ENCODE measurements at regions not wholly inside any gene's neighbourhood (a gene's known extent, or its start where the extent isn't known, plus 50 kb on each side); places are given as distances from the start of the nearest gene placed in this dataset.

DNA sequence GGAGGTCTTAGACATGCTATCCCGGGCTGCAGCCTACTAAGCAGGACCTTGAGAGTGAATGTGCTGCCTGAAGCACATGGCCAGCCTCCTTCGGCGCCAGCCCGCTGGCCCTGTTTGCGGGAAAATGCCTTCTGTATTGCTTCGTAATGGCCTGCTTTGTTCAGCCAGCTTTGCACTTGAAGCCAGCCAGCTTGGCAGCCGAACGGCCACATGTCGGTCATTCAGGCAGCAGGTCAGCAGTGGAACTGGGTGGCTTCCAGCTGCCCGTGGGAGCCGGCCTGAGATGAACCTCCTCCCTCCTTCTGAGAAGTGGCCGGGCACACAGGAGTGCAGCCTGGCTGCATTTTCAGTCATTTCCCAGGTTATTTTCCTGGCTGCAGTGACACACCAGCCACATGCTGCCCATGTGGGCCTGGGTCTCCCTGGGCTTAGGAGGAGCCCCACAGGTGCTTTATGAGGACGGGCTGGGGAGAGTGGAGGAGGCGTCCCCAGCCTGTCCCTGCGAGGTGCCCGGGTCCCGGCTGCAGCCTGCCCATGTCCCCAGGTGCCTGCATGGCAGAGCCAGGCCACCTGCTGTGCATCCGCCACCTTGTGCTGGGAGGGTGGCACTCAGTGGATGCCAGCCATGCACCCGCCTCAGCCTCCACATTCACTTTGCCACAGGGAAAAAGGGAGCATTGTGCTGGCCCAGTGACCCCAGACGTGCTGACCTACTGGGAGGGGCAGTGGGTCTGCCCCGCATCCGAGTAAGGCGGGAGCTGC, 103.5 kb downstream of the SIK1 start:
- Histone ChIP-seq H3K9me3 (no peaks in the 10 kb centered on the region), H3K27ac (no peak overlapping the region), H3K4me1 (no peaks in the 10 kb centered on the region), H3K36me3 (no peaks in the 10 kb centered on the region), H3K27me3 (no peaks in the 10 kb centered on the region), H3K4me3 (no peak overlapping the region)
- DNase-seq (ENCODE audit: low spot score in 2 of 2): no peak
- intact Hi-C loops (cut with DNase I): no loop called here
- TF ChIP-seq, protein P1, sequence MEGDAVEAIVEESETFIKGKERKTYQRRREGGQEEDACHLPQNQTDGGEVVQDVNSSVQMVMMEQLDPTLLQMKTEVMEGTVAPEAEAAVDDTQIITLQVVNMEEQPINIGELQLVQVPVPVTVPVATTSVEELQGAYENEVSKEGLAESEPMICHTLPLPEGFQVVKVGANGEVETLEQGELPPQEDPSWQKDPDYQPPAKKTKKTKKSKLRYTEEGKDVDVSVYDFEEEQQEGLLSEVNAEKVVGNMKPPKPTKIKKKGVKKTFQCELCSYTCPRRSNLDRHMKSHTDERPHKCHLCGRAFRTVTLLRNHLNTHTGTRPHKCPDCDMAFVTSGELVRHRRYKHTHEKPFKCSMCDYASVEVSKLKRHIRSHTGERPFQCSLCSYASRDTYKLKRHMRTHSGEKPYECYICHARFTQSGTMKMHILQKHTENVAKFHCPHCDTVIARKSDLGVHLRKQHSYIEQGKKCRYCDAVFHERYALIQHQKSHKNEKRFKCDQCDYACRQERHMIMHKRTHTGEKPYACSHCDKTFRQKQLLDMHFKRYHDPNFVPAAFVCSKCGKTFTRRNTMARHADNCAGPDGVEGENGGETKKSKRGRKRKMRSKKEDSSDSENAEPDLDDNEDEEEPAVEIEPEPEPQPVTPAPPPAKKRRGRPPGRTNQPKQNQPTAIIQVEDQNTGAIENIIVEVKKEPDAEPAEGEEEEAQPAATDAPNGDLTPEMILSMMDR (IDR thresholded peaks at IDR 0.05): no peak

DNA sequence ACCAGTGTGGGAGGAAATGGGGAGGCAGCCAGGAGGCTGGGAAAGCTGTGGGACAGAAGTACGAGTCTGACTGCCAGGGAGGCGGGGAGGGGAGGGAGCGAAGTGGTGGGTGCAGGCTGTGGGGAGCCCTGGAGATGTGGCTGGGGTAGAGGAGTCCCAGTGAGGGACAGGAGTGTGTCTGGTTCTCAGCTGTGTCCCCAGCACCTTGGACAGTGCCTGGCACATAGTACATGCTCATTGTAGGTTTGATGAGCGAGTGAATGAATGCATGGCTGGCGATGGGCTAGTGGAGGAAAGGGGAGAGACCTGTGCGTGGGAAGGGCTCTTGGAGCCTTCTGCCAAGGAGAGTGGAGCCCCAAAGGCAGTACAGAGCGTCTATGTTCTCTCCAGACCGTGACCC, 104.1 kb downstream of the SIK1 start:
- no peak overlapping the region for H3K27ac ChIP-seq
- H3K27me3 ChIP-seq: no peaks in the 10 kb centered on the region
- no peak overlapping the region for H3K4me3 ChIP-seq
- H3K4me1 ChIP-seq: no peaks in the 10 kb centered on the region
- no peaks in the 10 kb centered on the region for H3K9me3 ChIP-seq
- TF ChIP-seq, protein P1 (IDR thresholded peaks at IDR 0.05): no peak
- intact Hi-C loops (cut with DNase I): no loop called here
- no peak for DNase-seq (ENCODE audit: low spot score in 2 of 2)
- no peaks in the 10 kb centered on the region for H3K36me3 ChIP-seq

DNA sequence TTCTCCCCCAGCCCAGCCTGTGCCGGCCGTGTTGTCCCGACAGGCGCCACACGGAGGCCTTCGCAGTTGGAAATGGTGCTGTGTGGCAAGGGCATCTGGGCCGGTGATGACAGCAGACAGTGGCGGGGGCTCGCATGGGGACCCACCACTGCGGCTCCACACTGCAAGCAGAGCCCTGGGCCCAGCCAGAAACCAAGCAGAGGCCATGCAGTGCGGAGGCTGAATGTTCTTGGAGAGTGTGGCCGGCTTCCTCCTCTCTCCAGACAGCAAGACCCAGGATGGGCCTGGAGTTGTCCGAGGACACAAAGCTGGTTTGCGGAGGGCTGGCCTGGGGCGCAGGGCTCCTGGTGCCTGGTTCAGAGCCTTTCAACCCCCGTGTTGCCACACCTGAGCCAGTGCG, 104.6 kb downstream of the SIK1 start:
- Histone ChIP-seq H3K27me3 (no peaks in the 10 kb centered on the region), H3K36me3 (no peaks in the 10 kb centered on the region), H3K4me1 (no peaks in the 10 kb centered on the region), H3K4me3 (no peak overlapping the region), H3K9me3 (no peaks in the 10 kb centered on the region), H3K27ac (no peak overlapping the region)
- DNase-seq (ENCODE audit: low spot score in 2 of 2): no peak
- TF ChIP-seq, protein P1 (IDR thresholded peaks at IDR 0.05): no peak
- intact Hi-C loops (cut with DNase I): no loop called here

DNA sequence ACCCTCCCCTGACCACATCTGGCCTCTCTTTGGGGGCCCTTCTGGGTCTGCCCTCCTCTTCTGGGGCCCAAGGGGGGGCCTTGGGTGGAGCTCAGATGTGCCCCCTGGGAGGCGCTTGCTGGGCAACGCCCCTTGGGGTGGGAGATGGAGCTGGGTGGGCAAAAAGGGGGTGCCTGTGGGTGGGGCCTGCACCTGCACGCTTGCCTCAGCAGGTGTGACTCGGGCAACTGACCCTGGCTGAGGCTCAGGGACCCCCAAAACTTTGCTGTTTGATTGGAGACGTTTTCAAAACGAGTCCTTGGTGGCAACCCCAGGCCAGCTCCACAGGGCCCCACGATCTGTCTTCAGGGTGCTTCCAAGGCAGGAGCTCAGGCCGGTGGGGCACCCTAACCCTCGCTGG, 105.3 kb downstream of the SIK1 start:
- no peaks in the 10 kb centered on the region for H3K4me1 ChIP-seq
- no peak for DNase-seq (ENCODE audit: low spot score in 2 of 2)
- no peak overlapping the region for H3K4me3 ChIP-seq
- intact Hi-C loops (cut with DNase I): no loop called here
- H3K27ac ChIP-seq: no peak overlapping the region
- TF ChIP-seq, protein P1 (IDR thresholded peaks at IDR 0.05): no peak
- no peaks in the 10 kb centered on the region for H3K36me3 ChIP-seq
- no peaks in the 10 kb centered on the region for H3K27me3 ChIP-seq
- H3K9me3 ChIP-seq: no peaks in the 10 kb centered on the region

DNA sequence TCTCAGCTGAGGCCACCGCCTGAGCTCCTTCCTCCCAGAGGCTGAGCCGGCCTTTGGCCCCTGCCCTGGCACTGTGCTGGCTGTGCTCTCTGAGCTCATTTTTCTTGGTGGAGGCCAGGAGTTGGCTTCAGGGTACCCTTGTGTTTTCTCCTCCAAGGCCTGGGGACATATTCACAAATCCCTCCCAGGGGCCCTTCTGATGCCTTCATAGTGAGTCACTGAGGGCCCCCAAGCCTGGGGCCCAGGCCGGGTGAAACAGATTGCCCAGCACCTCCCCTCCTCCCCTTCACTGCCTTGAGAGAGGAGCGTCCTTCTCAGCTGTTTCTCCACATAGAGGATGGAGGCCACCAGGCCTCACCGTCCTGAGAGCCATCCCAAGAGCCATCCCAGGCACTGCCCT, 105.8 kb downstream of the SIK1 start:
- Histone ChIP-seq H3K4me3 (no peak overlapping the region), H3K36me3 (no peaks in the 10 kb centered on the region), H3K27me3 (no peaks in the 10 kb centered on the region), H3K9me3 (no peaks in the 10 kb centered on the region), H3K4me1 (no peaks in the 10 kb centered on the region), H3K27ac (no peak overlapping the region)
- intact Hi-C loops (cut with DNase I): no loop called here
- TF ChIP-seq, protein P1 (IDR thresholded peaks at IDR 0.05): no peak
- no peak for DNase-seq (ENCODE audit: low spot score in 2 of 2)

DNA sequence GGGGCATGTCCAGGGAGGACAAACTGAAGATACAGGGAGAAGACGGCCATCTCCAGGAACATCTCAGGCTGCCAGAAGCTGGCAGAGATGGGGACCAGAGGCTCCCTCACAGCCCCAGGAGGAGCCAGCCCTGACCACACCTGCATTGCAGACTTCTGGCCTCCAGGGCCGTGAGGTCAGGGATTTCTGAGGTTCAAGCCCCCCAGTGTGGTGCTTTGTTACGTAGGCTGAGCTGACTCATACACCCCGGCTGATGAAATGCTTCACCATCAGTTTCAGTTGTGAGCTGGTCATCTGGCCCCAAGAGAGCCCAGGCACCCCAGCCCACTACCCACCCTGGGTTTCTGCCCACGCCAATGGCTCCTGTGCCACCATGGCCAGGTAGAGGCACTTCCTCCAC, 106.4 kb downstream of the SIK1 start:
- Histone ChIP-seq H3K27ac (no peak overlapping the region), H3K4me3 (no peak overlapping the region)

More for the DNA sequence above, 106.4 kb downstream of the SIK1 start:
- DNase-seq (ENCODE audit: low spot score in 2 of 2): no peak
- Histone ChIP-seq H3K36me3 (no peaks in the 10 kb centered on the region), H3K4me1 (no peaks in the 10 kb centered on the region), H3K27me3 (no peaks in the 10 kb centered on the region), H3K9me3 (no peaks in the 10 kb centered on the region)
- intact Hi-C loops (cut with DNase I): no loop called here
- TF ChIP-seq, protein P1 (IDR thresholded peaks at IDR 0.05): no peak

Measured in ascending aorta (tissue), 2 donors.